CD4-positive, alpha-beta T cell treated with Interleukin-15 for 4 hours (primary cell): ENCODE measurements at regions not wholly inside any gene's neighbourhood (a gene's known extent, or its start where the extent isn't known, plus 50 kb on each side); places are given as distances from the start of the nearest gene placed in this dataset.
"Not testable (repeated sequence)": the region's sequence is repeated elsewhere in the genome, so short reads cannot be mapped to it uniquely, and the experiment has no call there.

Experiments used
- DNase-seq: peaks from one replicate; pipeline ENCODE4 v3.0.0-alpha.2; 2020; ENCODE audit warnings: low spot score

GRCh38 chr9:27672718-27673117 lies 99.4 kb upstream of the C9orf72 start:
- no peak for DNase-seq

- no peak for DNase-seq
These were observed 100.4 kb upstream of the C9orf72 start for GRCh38 chr9:27673641-27674040.

- DNase-seq = no peak
These were observed 102.1 kb upstream of the C9orf72 start for GRCh38 chr9:27675354-27675753.

GRCh38 chr9:27676827-27677226 lies 103.5 kb upstream of the C9orf72 start:
- no peak for DNase-seq

- DNase-seq = no peak
These were observed 106.1 kb upstream of the C9orf72 start for GRCh38 chr9:27679338-27679737.

- DNase-seq = no peak
These were observed 109.9 kb upstream of the C9orf72 start for GRCh38 chr9:27683181-27683580.

- DNase-seq = no peak
These were observed 115.7 kb upstream of the C9orf72 start for GRCh38 chr9:27688954-27689353.

GRCh38 chr9:27690816-27691215 lies 117.5 kb upstream of the C9orf72 start:
- DNase-seq = not testable (repeated sequence)

- no peak for DNase-seq
These were observed 126.3 kb upstream of the C9orf72 start for GRCh38 chr9:27699621-27700020.

- DNase-seq = no peak
These were observed 127.7 kb upstream of the C9orf72 start for GRCh38 chr9:27701016-27701415.

GRCh38 chr9:27701587-27701986 lies 128.3 kb upstream of the C9orf72 start:
- no peak for DNase-seq

GRCh38 chr9:27703216-27703980 lies 130.1 kb upstream of the C9orf72 start:
- DNase-seq = no peak

- no peak for DNase-seq
These were observed 138.0 kb upstream of the C9orf72 start for GRCh38 chr9:27711241-27711640.

- no peak for DNase-seq
These were observed 139.5 kb upstream of the C9orf72 start for GRCh38 chr9:27712806-27713205.

GRCh38 chr9:27714388-27714787 lies 141.1 kb upstream of the C9orf72 start:
- DNase-seq = no peak

- DNase-seq = no peak
These were observed 142.4 kb upstream of the C9orf72 start for GRCh38 chr9:27715651-27716050.

GRCh38 chr9:27717991-27718390 lies 144.7 kb upstream of the C9orf72 start:
- no peak for DNase-seq

- no peak for DNase-seq
These were observed 146.4 kb upstream of the C9orf72 start for GRCh38 chr9:27719711-27720110.

GRCh38 chr9:27722866-27723265 lies 149.6 kb upstream of the C9orf72 start:
- DNase-seq = no peak

GRCh38 chr9:27726244-27727081 lies 153.2 kb upstream of the C9orf72 start:
- DNase-seq = peak; percentile 8

GRCh38 chr9:27732494-27732893 lies 159.2 kb upstream of the C9orf72 start:
- no peak for DNase-seq

- no peak for DNase-seq
These were observed 170.2 kb upstream of the C9orf72 start for GRCh38 chr9:27743490-27743889.

GRCh38 chr9:27747450-27747849 lies 174.2 kb upstream of the C9orf72 start:
- DNase-seq = no peak
